SJCRH30 (cell line): ENCODE measurements at regions not wholly inside any gene's neighbourhood (a gene's known extent, or its start where the extent isn't known, plus 50 kb on each side); places are given as distances from the start of the nearest gene placed in this dataset.
A peak's percentile ranks its signal among the peaks of the same experiment; 100 is the strongest.
"Not testable (repeated sequence)": the region's sequence is repeated elsewhere in the genome, so short reads cannot be mapped to it uniquely, and the experiment has no call there.

Experiments
- DNase-seq, 2 experiments: peaks; one replicate each; pipeline ENCODE4 v3.0.0-alpha.2; 2015 to 2020
- H3K27ac ChIP-seq: fragments of 250-450 bp; sonication (Bioruptor Pico); 2 replicates; pipeline ENCODE4 v1.5.1; 2020; ENCODE audit warnings: mild to moderate bottlenecking, moderate library complexity
- H3K27me3 ChIP-seq: fragments of 250-450 bp; sonication (Bioruptor Pico); 2 replicates; pipeline ENCODE4 v1.5.1; 2020; ENCODE audit warnings: mild to moderate bottlenecking, moderate library complexity
- H3K36me3 ChIP-seq: fragments of 250-450 bp; sonication (Bioruptor Pico); 2 replicates; pipeline ENCODE4 v1.5.1; 2020; ENCODE audit warnings: mild to moderate bottlenecking, moderate library complexity
- H3K4me1 ChIP-seq: fragments of 250-450 bp; sonication (Bioruptor Pico); 2 replicates; pipeline ENCODE4 v1.5.1; 2020; ENCODE audit warnings: mild to moderate bottlenecking, moderate library complexity
- H3K4me3 ChIP-seq: fragments of 250-450 bp; sonication (Bioruptor Pico); 2 replicates; pipeline ENCODE4 v1.5.1; 2020; ENCODE audit warnings: mild to moderate bottlenecking, moderate library complexity
- H3K9me3 ChIP-seq: fragments of 250-450 bp; sonication (Bioruptor Pico); replicated peaks from 2 replicates; pipeline ENCODE4 v1.5.1; 2020; ENCODE audit warnings: mild to moderate bottlenecking, moderate library complexity

DNA sequence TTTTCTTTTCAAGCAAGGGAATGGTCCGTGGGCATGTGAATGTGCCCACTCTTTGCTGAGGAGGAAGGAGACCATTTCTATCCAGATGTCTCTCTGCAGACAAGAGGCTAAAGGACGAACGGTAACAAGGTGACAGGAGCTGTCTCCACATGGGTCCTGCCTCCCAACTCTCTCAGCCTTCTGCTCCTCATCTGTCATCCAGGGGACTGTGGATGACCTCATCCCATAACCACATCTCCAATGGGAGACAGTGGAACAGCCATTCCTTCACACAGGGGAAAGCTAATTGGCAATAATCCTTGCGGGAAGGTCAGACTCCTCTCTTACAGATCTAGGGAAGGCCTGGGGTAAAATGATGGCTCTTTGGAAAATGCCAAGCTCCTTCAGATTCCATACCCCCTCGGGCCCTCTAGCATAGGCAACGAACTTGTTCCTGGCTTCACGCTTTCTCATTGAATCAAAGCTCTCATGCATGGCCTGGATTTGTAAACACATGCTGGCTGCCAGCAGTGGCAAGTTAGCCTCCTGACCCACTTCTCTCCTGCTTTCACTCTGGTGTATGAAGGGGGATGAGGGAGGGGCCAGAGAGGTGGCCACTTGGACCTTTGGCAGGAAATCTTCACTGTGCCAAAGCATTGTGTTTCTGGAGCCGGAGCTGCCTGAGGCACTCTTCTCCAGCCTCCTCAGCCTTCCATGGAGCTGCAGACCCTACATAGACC, 65.8 kb upstream of the IKBKE start:
- H3K36me3 ChIP-seq, H3K4me3 ChIP-seq, H3K27ac ChIP-seq, H3K9me3 ChIP-seq, H3K27me3 ChIP-seq, H3K4me1 ChIP-seq: not testable (repeated sequence)
- peak in 1 of 2 experiments; percentile 44 for DNase-seq

DNA sequence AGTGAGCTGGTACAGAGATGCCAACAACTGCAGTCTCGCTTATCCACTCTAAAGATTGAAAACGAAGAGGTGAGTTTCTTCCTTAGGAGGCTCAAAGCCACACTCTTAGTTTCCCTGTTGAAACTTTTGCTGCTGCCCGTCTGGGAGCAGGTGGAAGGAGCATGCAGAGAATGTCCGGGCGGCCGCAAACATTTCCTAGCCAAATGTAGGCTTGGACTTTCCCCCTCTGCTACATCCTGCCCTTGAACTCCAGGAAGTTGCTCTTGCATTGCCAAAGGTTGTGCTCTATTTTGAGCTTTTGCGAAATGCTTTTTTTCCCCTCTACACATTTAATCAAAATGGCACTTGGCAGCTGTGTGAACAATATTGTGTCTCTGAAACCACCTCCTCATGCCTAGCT, 65.0 kb upstream of the IKBKE start:
- not testable (repeated sequence) for H3K27me3 ChIP-seq

DNA sequence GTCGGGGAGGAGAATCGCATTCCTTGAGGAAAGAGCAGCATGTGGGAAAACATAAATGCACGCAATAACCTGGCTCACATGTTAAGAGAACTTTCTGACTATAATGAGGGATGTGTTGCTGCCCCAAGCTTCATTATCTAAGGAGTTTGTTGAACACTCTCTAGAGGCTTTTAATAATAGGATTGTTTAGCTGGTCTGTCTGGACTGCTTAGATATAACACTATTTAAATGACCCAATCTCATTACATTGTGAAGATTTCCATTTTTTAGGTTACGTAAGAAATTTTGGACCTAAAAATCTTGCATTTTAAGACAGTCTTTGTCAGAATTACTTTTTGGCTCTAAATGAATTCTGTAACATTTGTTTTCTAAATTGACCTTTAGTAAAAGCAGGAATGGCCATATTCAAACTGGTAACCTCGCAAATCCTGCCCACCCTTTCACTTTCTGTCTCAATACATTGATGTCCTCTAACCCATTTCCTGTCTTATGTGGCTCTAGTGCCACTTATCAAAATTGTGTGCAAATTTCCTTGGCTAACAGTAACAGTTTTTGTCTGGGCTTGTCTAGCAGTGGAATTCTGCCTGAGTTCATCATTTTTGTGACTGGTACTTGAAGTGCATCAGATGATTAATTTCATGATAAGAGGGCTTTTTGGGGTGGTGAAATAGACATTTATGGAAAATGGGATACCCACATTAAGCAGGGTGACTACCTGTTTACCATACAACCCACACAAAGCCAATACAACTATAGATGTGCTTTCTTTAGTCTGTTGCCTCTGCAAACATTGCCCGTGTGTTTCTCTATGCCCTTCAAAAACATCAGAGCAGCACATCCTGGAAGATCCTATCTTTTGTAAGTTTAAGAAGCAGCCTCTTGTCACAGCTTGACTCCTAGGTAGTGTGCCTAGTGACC, 61.6 kb upstream of the IKBKE start:
- H3K27ac ChIP-seq, H3K9me3 ChIP-seq, DNase-seq, H3K36me3 ChIP-seq, H3K4me1 ChIP-seq, H3K27me3 ChIP-seq, H3K4me3 ChIP-seq: not testable (repeated sequence)

More for the DNA sequence above, 65.0 kb upstream of the IKBKE start:
- not testable (repeated sequence) for H3K27ac ChIP-seq, H3K4me3 ChIP-seq, H3K36me3 ChIP-seq, DNase-seq, H3K9me3 ChIP-seq, H3K4me1 ChIP-seq

DNA sequence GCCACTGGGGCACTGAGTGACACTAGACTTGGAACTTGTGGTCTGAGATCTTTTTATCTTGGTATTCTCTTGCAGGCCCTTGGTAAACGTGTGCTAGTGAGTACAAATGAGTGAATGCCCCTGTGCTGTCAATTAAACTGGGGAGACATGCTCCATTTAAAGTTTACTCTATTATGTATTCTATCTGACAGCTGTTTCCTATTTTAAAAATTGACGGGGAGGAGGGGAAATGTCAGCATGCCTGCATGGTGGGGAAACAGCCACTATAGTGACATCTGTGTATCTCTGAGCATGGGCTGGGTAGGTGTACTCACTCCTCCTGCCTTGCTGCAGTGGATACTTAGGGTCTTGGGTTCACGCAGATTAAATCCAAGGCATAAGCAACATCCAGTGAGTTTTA, 59.0 kb upstream of the IKBKE start:
- no peaks in the 10 kb centered on the region for H3K27me3 ChIP-seq
- H3K9me3 ChIP-seq: no peaks in the 10 kb centered on the region
- DNase-seq: no peak
- peaks cover 16% of the 10 kb centered on the region for H3K4me1 ChIP-seq
- no peak overlapping the region for H3K4me3 ChIP-seq
- H3K27ac ChIP-seq: no peak overlapping the region
- H3K36me3 ChIP-seq: peaks cover 5% of the 10 kb centered on the region

DNA sequence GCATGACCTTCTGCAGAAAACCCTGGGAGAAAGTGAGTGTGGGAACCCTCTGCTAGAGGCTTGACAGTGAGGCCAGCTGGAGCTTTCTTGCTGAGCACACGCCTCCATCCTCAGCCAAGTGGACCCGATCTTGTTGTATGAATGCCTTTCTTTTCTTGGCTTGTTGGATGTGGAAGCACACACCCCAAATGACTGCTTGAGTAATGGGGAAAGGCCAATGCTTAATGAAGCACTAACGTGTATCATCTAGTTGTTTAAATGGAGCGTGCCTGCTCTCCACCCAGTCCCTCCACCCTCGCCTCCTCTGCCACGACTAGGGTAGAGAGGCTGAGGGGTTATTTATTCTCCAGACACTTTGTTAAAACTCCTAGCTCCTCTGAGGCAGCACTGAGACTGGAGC, 54.3 kb upstream of the IKBKE start:
- Histone ChIP-seq H3K27ac (peak overlapping the region; percentile 24), H3K36me3 (peaks cover 21% of the 10 kb centered on the region), H3K9me3 (no peaks in the 10 kb centered on the region), H3K4me3 (no peak overlapping the region), H3K27me3 (no peaks in the 10 kb centered on the region), H3K4me1 (peaks cover 22% of the 10 kb centered on the region)
- DNase-seq: peak in 1 of 2 experiments; percentile 28

DNA sequence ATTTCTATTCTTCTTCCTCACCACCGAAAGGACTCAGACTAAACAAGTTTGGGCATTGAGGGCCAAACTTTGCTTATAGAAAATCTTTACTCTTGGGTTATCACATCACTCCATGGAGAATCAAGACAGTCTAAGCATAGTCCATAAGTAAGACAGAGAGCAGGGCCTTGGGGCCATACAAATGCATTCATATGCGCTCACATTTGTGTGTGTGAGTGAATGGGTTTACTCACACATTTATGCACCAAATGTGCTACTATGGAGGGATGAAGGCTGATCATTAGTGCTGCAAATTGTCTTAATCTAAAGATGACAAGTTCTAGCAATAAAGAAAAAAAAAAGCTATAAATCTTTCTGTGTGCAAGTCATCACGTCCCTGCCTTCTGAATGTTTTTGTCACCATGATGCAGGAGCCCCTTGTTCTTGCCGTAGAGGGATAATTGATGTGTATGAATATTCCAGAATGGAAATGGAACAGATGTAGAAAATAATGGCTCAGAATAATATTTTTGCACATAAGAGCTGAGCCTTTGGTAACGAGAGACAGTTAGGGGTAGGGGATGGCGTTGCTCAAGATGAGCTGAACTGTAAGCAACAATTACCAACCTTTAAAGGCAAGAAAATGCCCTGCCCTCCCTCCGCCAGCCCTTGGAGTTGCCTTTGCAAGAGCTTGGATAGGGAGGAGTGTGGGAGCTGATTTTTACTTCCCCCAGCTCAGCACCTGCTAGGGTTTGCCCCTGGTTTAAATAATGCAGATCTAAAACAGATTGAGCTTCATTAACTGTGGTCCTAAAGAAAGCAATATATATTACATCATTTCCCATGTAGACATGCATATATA, 52.3 kb upstream of the IKBKE start:
- Histone ChIP-seq H3K4me1 (peaks cover 22% of the 10 kb centered on the region), H3K4me3 (no peak overlapping the region), H3K36me3 (peaks cover 28% of the 10 kb centered on the region), H3K27ac (no peak overlapping the region), H3K9me3 (no peaks in the 10 kb centered on the region), H3K27me3 (no peaks in the 10 kb centered on the region)
- no peak for DNase-seq

DNA sequence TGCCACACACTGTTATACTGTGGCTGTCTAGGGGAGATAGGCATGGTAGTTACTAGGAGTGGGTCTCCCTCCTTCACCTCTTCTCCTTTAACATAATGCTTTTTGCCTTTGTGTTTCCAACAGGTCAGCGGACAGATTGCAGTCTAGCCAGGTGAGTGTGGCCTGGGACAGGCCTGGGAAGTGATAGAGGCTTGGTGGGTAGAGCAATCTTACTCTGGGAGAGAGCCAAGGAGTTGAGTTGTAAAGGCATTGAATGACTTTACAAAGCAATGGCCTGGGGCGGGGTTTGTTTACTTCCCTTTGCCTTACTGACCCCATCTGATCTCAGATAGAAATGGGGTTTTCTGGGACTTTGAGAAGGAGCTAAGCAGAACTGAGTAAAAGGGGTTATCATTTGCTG, 51.0 kb upstream of the IKBKE start:
- Histone ChIP-seq H3K36me3 (peaks cover 30% of the 10 kb centered on the region), H3K9me3 (no peaks in the 10 kb centered on the region), H3K4me1 (peaks cover 22% of the 10 kb centered on the region), H3K27ac (no peak overlapping the region), H3K27me3 (no peaks in the 10 kb centered on the region), H3K4me3 (no peak overlapping the region)
- no peak for DNase-seq

DNA sequence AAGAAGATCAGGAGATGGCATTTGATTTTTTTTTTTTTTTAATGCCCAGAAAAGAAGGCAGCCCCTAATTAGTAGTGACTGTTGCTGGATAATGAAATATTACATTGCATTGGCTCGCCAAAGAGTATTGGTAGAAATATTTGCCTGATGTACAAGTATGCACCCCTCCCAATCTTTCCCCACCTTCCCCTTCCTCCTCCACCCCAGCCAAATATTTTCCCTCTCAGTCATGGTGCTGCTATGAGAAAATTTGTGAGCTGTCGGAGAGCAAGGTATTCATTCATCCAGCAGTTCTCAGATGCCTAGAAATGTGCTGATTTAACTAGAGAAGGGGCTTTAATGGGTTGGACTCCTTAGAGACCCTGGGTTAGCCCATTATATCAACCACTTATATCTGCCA, 50.5 kb upstream of the IKBKE start:
- Histone ChIP-seq H3K27me3 (no peaks in the 10 kb centered on the region), H3K9me3 (no peaks in the 10 kb centered on the region), H3K4me3 (no peak overlapping the region), H3K27ac (no peak overlapping the region), H3K36me3 (peaks cover 34% of the 10 kb centered on the region), H3K4me1 (peaks cover 20% of the 10 kb centered on the region)
- DNase-seq: no peak

DNA sequence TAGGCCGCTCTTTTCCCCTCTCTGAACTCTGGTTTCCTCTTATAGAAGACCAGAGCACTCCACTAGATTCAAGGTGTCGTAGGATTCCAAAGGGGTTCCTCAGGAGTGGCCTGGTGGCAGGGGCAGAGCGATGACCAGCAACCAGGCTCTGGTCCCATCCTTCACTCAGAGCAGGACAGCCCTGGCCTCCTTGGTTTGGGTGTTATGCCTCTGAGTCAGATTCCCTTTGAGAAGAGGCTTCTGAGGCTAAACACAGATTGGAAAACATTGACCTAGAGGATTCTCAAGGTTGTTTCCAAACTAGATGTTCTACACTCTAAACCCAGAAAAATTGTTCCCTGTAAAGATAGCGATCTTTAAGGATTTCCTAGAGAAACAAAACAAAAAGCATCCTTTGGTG, 49.8 kb upstream of the IKBKE start:
- H3K4me3 ChIP-seq: no peak overlapping the region
- no peaks in the 10 kb centered on the region for H3K9me3 ChIP-seq
- no peak overlapping the region for H3K27ac ChIP-seq
- no peaks in the 10 kb centered on the region for H3K27me3 ChIP-seq
- H3K36me3 ChIP-seq: peaks cover 38% of the 10 kb centered on the region
- peaks cover 13% of the 10 kb centered on the region for H3K4me1 ChIP-seq
- no peak for DNase-seq
